ENCODE measurements at regions not wholly inside any gene's neighbourhood (a gene's known extent, or its start where the extent isn't known, plus 50 kb on each side); places are given as distances from the start of the nearest gene placed in this dataset.

GRCh38 chr3:154668835-154669234, 238.8 kb upstream of the GPR149 start:
- intact Hi-C loops (cut with micrococcal nuclease): loop anchor here (2.0 kb wide), 1 partner anchor 22 kb away; no protein-coding TSS in a partner anchor
- no peak overlapping the region for H3K27ac Mint-ChIP-seq

GRCh38 chr3:154668187-154668586, 238.2 kb upstream of the GPR149 start:
- Mint-ChIP-seq H3K4me3 (no peak overlapping the region), H3K36me3 (ENCODE audit: low read depth) (no peaks in the 10 kb centered on the region), H3K4me1 (no peaks in the 10 kb centered on the region), H3K27ac (no peak overlapping the region), H3K9me3 (no peaks in the 10 kb centered on the region), H3K27me3 (no peaks in the 10 kb centered on the region)
- POLR2A ChIA-PET: no interaction called here
- intact Hi-C loops (cut with micrococcal nuclease): loop anchor here (2.0 kb wide), 1 partner anchor 21 kb away; no protein-coding TSS in a partner anchor
- CTCF ChIA-PET: no interaction called here
- ATAC-seq (ENCODE audit: low read depth) (no peak), DNase-seq (no peak)
- no peak for TF ChIP-seq CTCF (IDR thresholded peaks at IDR 0.05)

More at GRCh38 chr3:154668835-154669234, 238.8 kb upstream of the GPR149 start:
- TF ChIP-seq CTCF (IDR thresholded peaks at IDR 0.05): no peak
- no peak overlapping the region for H3K4me3 Mint-ChIP-seq
- CTCF ChIA-PET: no interaction called here
- DNase-seq (no peak), ATAC-seq (ENCODE audit: low read depth) (no peak)
- H3K27me3 Mint-ChIP-seq: no peaks in the 10 kb centered on the region
- POLR2A ChIA-PET: no interaction called here
- no peaks in the 10 kb centered on the region for H3K9me3 Mint-ChIP-seq
- no peaks in the 10 kb centered on the region for H3K36me3 Mint-ChIP-seq (ENCODE audit: low read depth)
- no peaks in the 10 kb centered on the region for H3K4me1 Mint-ChIP-seq

GRCh38 chr3:154666542-154666941, 236.6 kb upstream of the GPR149 start:
- H3K9me3 Mint-ChIP-seq: no peaks in the 10 kb centered on the region
- H3K27me3 Mint-ChIP-seq: no peaks in the 10 kb centered on the region
- DNase-seq (no peak), ATAC-seq (ENCODE audit: low read depth) (no peak)
- CTCF ChIA-PET: no interaction called here
- intact Hi-C loops (cut with micrococcal nuclease): no loop called here
- H3K27ac Mint-ChIP-seq: no peak overlapping the region
- no peaks in the 10 kb centered on the region for H3K4me1 Mint-ChIP-seq
- no peak overlapping the region for H3K4me3 Mint-ChIP-seq
- no peaks in the 10 kb centered on the region for H3K36me3 Mint-ChIP-seq (ENCODE audit: low read depth)
- POLR2A ChIA-PET: no interaction called here
- no peak for TF ChIP-seq CTCF (IDR thresholded peaks at IDR 0.05)

- intact Hi-C loops (cut with micrococcal nuclease): no loop called here
- no peaks in the 10 kb centered on the region for H3K27me3 Mint-ChIP-seq
- no peaks in the 10 kb centered on the region for H3K4me1 Mint-ChIP-seq
- CTCF ChIA-PET: no interaction called here
- H3K36me3 Mint-ChIP-seq (ENCODE audit: low read depth): no peaks in the 10 kb centered on the region
- TF ChIP-seq CTCF (IDR thresholded peaks at IDR 0.05): no peak
- ATAC-seq (ENCODE audit: low read depth) (no peak), DNase-seq (no peak)
- H3K9me3 Mint-ChIP-seq: no peaks in the 10 kb centered on the region
- no peak overlapping the region for H3K27ac Mint-ChIP-seq
- H3K4me3 Mint-ChIP-seq: no peak overlapping the region
- POLR2A ChIA-PET: no interaction called here
Measured at GRCh38 chr3:154664714-154665113, 234.7 kb upstream of the GPR149 start.

- no peak for DNase-seq
- no peak for TF ChIP-seq CTCF (IDR thresholded peaks at IDR 0.05)
- POLR2A ChIA-PET: no interaction called here
- H3K27me3 Mint-ChIP-seq: no peaks in the 10 kb centered on the region
- no peak overlapping the region for H3K4me3 Mint-ChIP-seq
- intact Hi-C loops (cut with micrococcal nuclease): no loop called here
- CTCF ChIA-PET: no interaction called here
- no peaks in the 10 kb centered on the region for H3K4me1 Mint-ChIP-seq
- no peak for ATAC-seq (ENCODE audit: low read depth)
- H3K9me3 Mint-ChIP-seq: no peaks in the 10 kb centered on the region
- H3K27ac Mint-ChIP-seq: no peak overlapping the region
- H3K36me3 Mint-ChIP-seq (ENCODE audit: low read depth): no peaks in the 10 kb centered on the region
Measured at GRCh38 chr3:154662851-154663250, 232.9 kb upstream of the GPR149 start.

Data from activated B cell treated with CpG ODN at 0.5 μM for 24 hours (primary cell).